ENCODE measurements at regions not wholly inside any gene's neighbourhood (a gene's known extent, or its start where the extent isn't known, plus 50 kb on each side); places are given as distances from the start of the nearest gene placed in this dataset.
"Not testable (repeated sequence)": the region's sequence is repeated elsewhere in the genome, so short reads cannot be mapped to it uniquely, and the experiment has no call there.

DNA sequence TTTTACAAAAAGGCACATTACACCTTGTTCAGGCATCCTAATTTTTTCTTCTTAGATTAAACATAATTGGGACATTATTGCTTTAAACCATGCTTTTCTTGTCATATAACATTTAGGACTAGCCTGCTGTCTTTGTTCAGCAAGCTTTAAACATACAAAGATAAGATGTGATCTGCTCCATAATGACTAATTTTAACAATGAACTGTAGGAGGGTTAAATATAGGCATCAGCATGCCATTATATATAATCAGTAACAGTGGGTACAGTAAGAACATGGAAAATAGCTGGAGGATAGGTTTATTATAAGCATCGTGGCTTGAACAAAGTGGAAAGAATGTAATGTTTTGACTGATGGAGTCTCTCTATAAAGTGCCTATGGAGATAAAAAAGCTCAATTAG is 661.7 kb downstream of the SLITRK6 start:
- Histone ChIP-seq H3K36me3 (no peaks in the 10 kb centered on the region), H3K4me1 (no peaks in the 10 kb centered on the region), H3K4me3 (replicated peaks in 1 of 3) (no peak overlapping the region), H3K27ac (no peak overlapping the region), H3K27me3 (no peaks in the 10 kb centered on the region), H3K9me3 (no peaks in the 10 kb centered on the region)
- TF ChIP-seq, protein P1, sequence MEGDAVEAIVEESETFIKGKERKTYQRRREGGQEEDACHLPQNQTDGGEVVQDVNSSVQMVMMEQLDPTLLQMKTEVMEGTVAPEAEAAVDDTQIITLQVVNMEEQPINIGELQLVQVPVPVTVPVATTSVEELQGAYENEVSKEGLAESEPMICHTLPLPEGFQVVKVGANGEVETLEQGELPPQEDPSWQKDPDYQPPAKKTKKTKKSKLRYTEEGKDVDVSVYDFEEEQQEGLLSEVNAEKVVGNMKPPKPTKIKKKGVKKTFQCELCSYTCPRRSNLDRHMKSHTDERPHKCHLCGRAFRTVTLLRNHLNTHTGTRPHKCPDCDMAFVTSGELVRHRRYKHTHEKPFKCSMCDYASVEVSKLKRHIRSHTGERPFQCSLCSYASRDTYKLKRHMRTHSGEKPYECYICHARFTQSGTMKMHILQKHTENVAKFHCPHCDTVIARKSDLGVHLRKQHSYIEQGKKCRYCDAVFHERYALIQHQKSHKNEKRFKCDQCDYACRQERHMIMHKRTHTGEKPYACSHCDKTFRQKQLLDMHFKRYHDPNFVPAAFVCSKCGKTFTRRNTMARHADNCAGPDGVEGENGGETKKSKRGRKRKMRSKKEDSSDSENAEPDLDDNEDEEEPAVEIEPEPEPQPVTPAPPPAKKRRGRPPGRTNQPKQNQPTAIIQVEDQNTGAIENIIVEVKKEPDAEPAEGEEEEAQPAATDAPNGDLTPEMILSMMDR (IDR thresholded peaks at IDR 0.05), result no peak
- TF ChIP-seq POLR2A (IDR thresholded peaks at IDR 0.05), result no peak
- DNase-seq, result no peak
- intact Hi-C loops (cut with DNase I), result no loop called here
- WGBS, 2 donors, result 40 to 53% methylated on average over 1 of the region's 1 CpG

DNA sequence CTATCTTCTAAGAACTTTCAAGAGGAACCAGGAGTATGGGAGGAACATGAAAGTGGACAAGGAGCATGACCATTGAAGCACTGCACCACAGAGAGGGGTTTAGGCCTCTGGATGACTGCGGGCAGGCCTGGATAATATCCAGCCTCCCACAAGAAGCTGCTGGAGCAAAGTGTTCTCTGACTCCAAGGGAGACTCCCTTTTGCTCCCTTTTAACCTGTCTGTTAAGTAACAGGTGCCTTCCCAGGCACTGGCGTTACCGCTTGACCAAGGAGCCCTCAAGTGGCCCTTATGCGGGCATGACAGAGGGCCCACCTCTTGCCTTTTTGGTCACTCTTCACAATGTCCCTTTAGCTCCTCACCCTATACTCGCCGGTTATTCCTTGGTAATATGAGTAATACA is 666.2 kb downstream of the SLITRK6 start:
- H3K9me3 ChIP-seq, result no peaks in the 10 kb centered on the region
- no peak overlapping the region for H3K4me3 ChIP-seq (replicated peaks in 1 of 3)
- intact Hi-C loops (cut with DNase I), result no loop called here
- H3K27ac ChIP-seq, result no peak overlapping the region
- H3K36me3 ChIP-seq, result no peaks in the 10 kb centered on the region
- TF ChIP-seq POLR2A (IDR thresholded peaks at IDR 0.05), result no peak
- TF ChIP-seq, protein P1 (IDR thresholded peaks at IDR 0.05), result no peak
- no peaks in the 10 kb centered on the region for H3K27me3 ChIP-seq
- peak; percentile 60 to 74 for DNase-seq
- no peaks in the 10 kb centered on the region for H3K4me1 ChIP-seq
- 40 to 51% methylated on average over 6 of the region's 6 CpGs for WGBS, 2 donors

DNA sequence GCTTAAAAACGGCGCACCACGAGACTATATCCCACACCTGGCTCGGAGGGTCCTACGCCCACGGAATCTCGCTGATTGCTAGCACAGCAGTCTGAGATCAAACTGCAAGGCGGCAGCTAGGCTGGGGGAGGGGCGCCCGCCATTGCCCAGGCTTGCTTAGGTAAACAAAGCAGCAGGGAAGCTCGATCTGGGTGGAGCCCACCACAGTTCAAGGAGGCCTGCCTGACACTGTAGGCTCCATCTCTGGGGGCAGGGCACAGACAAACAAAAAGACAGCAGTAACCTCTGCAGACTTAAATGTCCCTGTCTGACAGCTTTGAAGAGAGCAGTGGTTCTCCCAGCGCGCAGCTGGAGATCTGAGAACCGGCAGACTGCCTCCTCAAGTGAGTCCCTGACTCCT is 675.7 kb downstream of the SLITRK6 start:
- WGBS, 2 donors, result 82 to 89% methylated on average over 10 to 11 of the region's 14 CpGs
- H3K27ac ChIP-seq; H3K36me3 ChIP-seq; H3K9me3 ChIP-seq; H3K4me3 ChIP-seq (replicated peaks in 1 of 3); DNase-seq; H3K4me1 ChIP-seq; intact Hi-C loops (cut with DNase I); H3K27me3 ChIP-seq: not testable (repeated sequence)

- Histone ChIP-seq H3K9me3 (no peaks in the 10 kb centered on the region), H3K36me3 (no peaks in the 10 kb centered on the region), H3K27me3 (no peaks in the 10 kb centered on the region), H3K27ac (no peak overlapping the region), H3K4me3 (replicated peaks in 1 of 3) (no peak overlapping the region), H3K4me1 (no peaks in the 10 kb centered on the region)
- intact Hi-C loops (cut with DNase I), result no loop called here
- 95 to 96% methylated on average over 3 of the region's 3 CpGs for WGBS, 2 donors
- DNase-seq, result no peak
- no peak for TF ChIP-seq POLR2A (IDR thresholded peaks at IDR 0.05)
- TF ChIP-seq, protein P1 (IDR thresholded peaks at IDR 0.05), result no peak
Measured at GRCh38 chr13:85108356-85108755, 690.9 kb downstream of the SLITRK6 start.

GRCh38 chr13:85099245-85099644 is 700.0 kb downstream of the SLITRK6 start:
- H3K27ac ChIP-seq, result no peak overlapping the region
- intact Hi-C loops (cut with DNase I), result no loop called here
- no peak for DNase-seq
- H3K9me3 ChIP-seq, result no peaks in the 10 kb centered on the region
- no peak overlapping the region for H3K4me3 ChIP-seq (replicated peaks in 1 of 3)
- H3K36me3 ChIP-seq, result no peaks in the 10 kb centered on the region
- WGBS, 2 donors, result 95 to 97% methylated on average over 3 of the region's 3 CpGs
- no peaks in the 10 kb centered on the region for H3K4me1 ChIP-seq
- TF ChIP-seq, protein P1 (IDR thresholded peaks at IDR 0.05), result no peak
- no peaks in the 10 kb centered on the region for H3K27me3 ChIP-seq
